HFFc6 (cell line): ENCODE measurements at regions not wholly inside any gene's neighbourhood (a gene's known extent, or its start where the extent isn't known, plus 50 kb on each side); places are given as distances from the start of the nearest gene placed in this dataset.

Source experiments
- DNase-seq: peaks from one replicate; pipeline ENCODE4 v3.0.0-alpha.2; 2018
- H3K27ac Mint-ChIP-seq: 2 replicates; pipeline ENCODE4 v1.8.0; 2020; ENCODE audit warnings: mild to moderate bottlenecking, mixed read lengths
- H3K27me3 Mint-ChIP-seq: 2 replicates; pipeline ENCODE4 v1.8.0; 2021; ENCODE audit warnings: mild to moderate bottlenecking, moderate library complexity, mixed read lengths; ENCODE audit not compliant: insufficient read depth
- H3K36me3 Mint-ChIP-seq: 2 replicates; pipeline ENCODE4 v1.8.0; 2021; ENCODE audit warnings: low read depth, mixed read lengths
- H3K4me1 Mint-ChIP-seq: 2 replicates; pipeline ENCODE4 v1.8.0; 2020; ENCODE audit warnings: low read depth, mixed read lengths
- H3K4me3 Mint-ChIP-seq: 2 replicates; pipeline ENCODE4 v1.8.0; 2020; ENCODE audit warnings: mild to moderate bottlenecking, moderate library complexity, mixed read lengths
- H3K9me3 Mint-ChIP-seq: 2 replicates; pipeline ENCODE4 v1.8.0; 2020; ENCODE audit warnings: mild to moderate bottlenecking, mixed read lengths
- TF ChIP-seq, protein P1 (sequence below): fragments of 200-600 bp; sonication (generic); IDR thresholded peaks from 2 replicates; pipeline ENCODE4 v1.5.0; 2021; ENCODE audit warnings: antibody characterized with exemption, mild to moderate bottlenecking

GRCh38 chr11:92439133-92439532, 214.5 kb downstream of the FAT3 start:
- no peaks in the 10 kb centered on the region for H3K36me3 Mint-ChIP-seq
- H3K27me3 Mint-ChIP-seq = peaks cover 2% of the 10 kb centered on the region; the same call in 1 of the 2 replicates
- TF ChIP-seq, protein P1, sequence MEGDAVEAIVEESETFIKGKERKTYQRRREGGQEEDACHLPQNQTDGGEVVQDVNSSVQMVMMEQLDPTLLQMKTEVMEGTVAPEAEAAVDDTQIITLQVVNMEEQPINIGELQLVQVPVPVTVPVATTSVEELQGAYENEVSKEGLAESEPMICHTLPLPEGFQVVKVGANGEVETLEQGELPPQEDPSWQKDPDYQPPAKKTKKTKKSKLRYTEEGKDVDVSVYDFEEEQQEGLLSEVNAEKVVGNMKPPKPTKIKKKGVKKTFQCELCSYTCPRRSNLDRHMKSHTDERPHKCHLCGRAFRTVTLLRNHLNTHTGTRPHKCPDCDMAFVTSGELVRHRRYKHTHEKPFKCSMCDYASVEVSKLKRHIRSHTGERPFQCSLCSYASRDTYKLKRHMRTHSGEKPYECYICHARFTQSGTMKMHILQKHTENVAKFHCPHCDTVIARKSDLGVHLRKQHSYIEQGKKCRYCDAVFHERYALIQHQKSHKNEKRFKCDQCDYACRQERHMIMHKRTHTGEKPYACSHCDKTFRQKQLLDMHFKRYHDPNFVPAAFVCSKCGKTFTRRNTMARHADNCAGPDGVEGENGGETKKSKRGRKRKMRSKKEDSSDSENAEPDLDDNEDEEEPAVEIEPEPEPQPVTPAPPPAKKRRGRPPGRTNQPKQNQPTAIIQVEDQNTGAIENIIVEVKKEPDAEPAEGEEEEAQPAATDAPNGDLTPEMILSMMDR = no peak
- H3K27ac Mint-ChIP-seq = no peak overlapping the region
- DNase-seq = no peak
- H3K9me3 Mint-ChIP-seq = peaks cover 9% of the 10 kb centered on the region
- no peak overlapping the region for H3K4me3 Mint-ChIP-seq
- H3K4me1 Mint-ChIP-seq = peaks cover 4% of the 10 kb centered on the region; the same call in 1 of the 2 replicates

GRCh38 chr11:92440701-92441442, 216.3 kb downstream of the FAT3 start:
- H3K27me3 Mint-ChIP-seq = peaks cover 2% of the 10 kb centered on the region; the same call in 1 of the 2 replicates
- peaks cover 16% of the 10 kb centered on the region for H3K9me3 Mint-ChIP-seq
- peaks cover 4% of the 10 kb centered on the region; the same call in 1 of the 2 replicates for H3K4me1 Mint-ChIP-seq
- TF ChIP-seq, protein P1 = no peak
- H3K4me3 Mint-ChIP-seq = no peak overlapping the region
- DNase-seq = no peak
- no peak overlapping the region for H3K27ac Mint-ChIP-seq
- H3K36me3 Mint-ChIP-seq = no peaks in the 10 kb centered on the region

- peaks cover 16% of the 10 kb centered on the region for H3K9me3 Mint-ChIP-seq
- H3K4me3 Mint-ChIP-seq = no peak overlapping the region
- no peak for DNase-seq
- peaks cover 2% of the 10 kb centered on the region; the same call in 1 of the 2 replicates for H3K27me3 Mint-ChIP-seq
- peaks cover 4% of the 10 kb centered on the region; the same call in 1 of the 2 replicates for H3K4me1 Mint-ChIP-seq
- TF ChIP-seq, protein P1 = no peak
- no peak overlapping the region for H3K27ac Mint-ChIP-seq
- H3K36me3 Mint-ChIP-seq = no peaks in the 10 kb centered on the region
Observed at GRCh38 chr11:92441443-92441726, 216.8 kb downstream of the FAT3 start.

GRCh38 chr11:92443199-92443598, 218.6 kb downstream of the FAT3 start:
- DNase-seq = no peak
- Mint-ChIP-seq H3K9me3 (peaks cover 12% of the 10 kb centered on the region), H3K36me3 (no peaks in the 10 kb centered on the region), H3K4me3 (no peak overlapping the region), H3K27ac (no peak overlapping the region), H3K4me1 (peaks cover 4% of the 10 kb centered on the region; the same call in 1 of the 2 replicates), H3K27me3 (peaks cover 2% of the 10 kb centered on the region; the same call in 1 of the 2 replicates)
- TF ChIP-seq, protein P1 = no peak

DNA sequence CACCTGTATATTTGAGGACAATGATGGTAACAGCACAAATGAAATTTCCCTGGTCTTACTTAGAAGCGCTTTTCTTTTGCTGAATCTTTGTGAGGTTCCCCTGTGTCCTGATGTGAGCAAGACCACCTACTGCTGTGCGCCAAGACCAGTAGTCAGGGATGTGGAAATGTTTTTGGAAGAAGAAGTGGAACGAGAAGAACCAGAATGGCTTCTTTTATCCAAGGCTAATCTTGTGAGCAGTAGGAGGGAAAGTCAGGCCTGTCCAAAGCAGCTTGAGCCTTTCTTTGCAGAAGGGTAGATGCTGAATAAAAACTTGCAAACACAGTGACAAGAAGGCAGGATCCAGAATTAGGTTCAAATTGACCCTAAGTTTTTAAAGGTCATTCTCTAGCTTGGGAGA, 223.0 kb downstream of the FAT3 start:
- no peak overlapping the region for H3K27ac Mint-ChIP-seq
- H3K36me3 Mint-ChIP-seq = no peaks in the 10 kb centered on the region
- no peak for DNase-seq
- TF ChIP-seq, protein P1 = no peak
- H3K4me1 Mint-ChIP-seq = no peaks in the 10 kb centered on the region; the same call in 1 of the 2 replicates
- peaks cover 12% of the 10 kb centered on the region for H3K9me3 Mint-ChIP-seq
- no peak overlapping the region for H3K4me3 Mint-ChIP-seq
- peaks cover 2% of the 10 kb centered on the region; the same call in 1 of the 2 replicates for H3K27me3 Mint-ChIP-seq
